Endodermal cell (in vitro differentiated cells): ENCODE measurements at regions not wholly inside any gene's neighbourhood (a gene's known extent, or its start where the extent isn't known, plus 50 kb on each side); places are given as distances from the start of the nearest gene placed in this dataset.

ENCODE experiments used
- DNase-seq: peaks from one replicate; pipeline ENCODE4 v3.0.0-alpha.2; 2017
- H3K27ac ChIP-seq: 2 replicates; pipeline ENCODE4 v1.5.1; 2013; ENCODE audit warnings: mild to moderate bottlenecking, low read depth, low read length, moderate library complexity
- H3K27me3 ChIP-seq: 2 replicates; pipeline ENCODE4 v1.6.1; 2013; ENCODE audit warnings: mild to moderate bottlenecking, low read length, moderate library complexity; ENCODE audit not compliant: insufficient read depth, control insufficient read depth, poor library complexity, severe bottlenecking
- H3K36me3 ChIP-seq: 2 replicates; pipeline ENCODE4 v1.7.0; 2013; ENCODE audit warnings: mild to moderate bottlenecking, low read length, moderate library complexity; ENCODE audit not compliant: control insufficient read depth, insufficient read depth
- H3K4me1 ChIP-seq: one replicate; pipeline ENCODE4 v1.7.0; 2013; ENCODE audit warnings: low read length; ENCODE audit not compliant: control insufficient read depth, insufficient read depth
- H3K4me3 ChIP-seq: 2 replicates; pipeline ENCODE4 v1.5.1; 2013; ENCODE audit warnings: mild to moderate bottlenecking, low read length, moderate library complexity
- H3K9ac ChIP-seq: 2 replicates; pipeline ENCODE4 v1.6.1; 2013; ENCODE audit warnings: mild to moderate bottlenecking, low read length, moderate library complexity; ENCODE audit not compliant: poor library complexity, severe bottlenecking; ENCODE audit errors: extremely low read depth
- H3K9me3 ChIP-seq: 2 replicates; pipeline ENCODE4 v1.6.1; 2013; ENCODE audit warnings: mild to moderate bottlenecking, low read length, moderate library complexity; ENCODE audit not compliant: control insufficient read depth
- H3K27ac Mint-ChIP-seq: 2 replicates; pipeline ENCODE4 v1.8.0; 2020; ENCODE audit warnings: mixed read lengths
- H3K27me3 Mint-ChIP-seq: 2 replicates; pipeline ENCODE4 v1.8.0; 2021; ENCODE audit warnings: mild to moderate bottlenecking, mixed read lengths; ENCODE audit not compliant: insufficient read depth
- H3K36me3 Mint-ChIP-seq: 2 replicates; pipeline ENCODE4 v1.8.0; 2020; ENCODE audit warnings: low read depth, mixed read lengths
- H3K4me1 Mint-ChIP-seq: 2 replicates; pipeline ENCODE4 v1.8.0; 2020; ENCODE audit warnings: mixed read lengths
- H3K4me3 Mint-ChIP-seq: 2 replicates; pipeline ENCODE4 v1.8.0; 2020; ENCODE audit warnings: mild to moderate bottlenecking, moderate library complexity, mixed read lengths
- H3K9me3 Mint-ChIP-seq: 2 replicates; pipeline ENCODE4 v1.8.0; 2020; ENCODE audit warnings: mild to moderate bottlenecking, mixed read lengths
- WGBS, 2 experiments: methylation state at CpG; one replicate each; pipeline versions ENCODE4 v1.1.5 to v1.1.7; 2013; ENCODE audit warnings: missing lambda C conversion rate in 2 of 2, mixed read lengths in 1 of 2; ENCODE audit not compliant: insufficient coverage in 1 of 2, insufficient read length in 1 of 2; 5-methylcytosine and 5-hydroxymethylcytosine counted together
- TF ChIP-seq, protein P1 (sequence below): fragments of 200-600 bp; sonication (generic); conservative IDR thresholded peaks from 2 replicates; pipeline ENCODE4 v1.5.0; 2021; ENCODE audit warnings: antibody characterized with exemption, mild to moderate bottlenecking

DNA sequence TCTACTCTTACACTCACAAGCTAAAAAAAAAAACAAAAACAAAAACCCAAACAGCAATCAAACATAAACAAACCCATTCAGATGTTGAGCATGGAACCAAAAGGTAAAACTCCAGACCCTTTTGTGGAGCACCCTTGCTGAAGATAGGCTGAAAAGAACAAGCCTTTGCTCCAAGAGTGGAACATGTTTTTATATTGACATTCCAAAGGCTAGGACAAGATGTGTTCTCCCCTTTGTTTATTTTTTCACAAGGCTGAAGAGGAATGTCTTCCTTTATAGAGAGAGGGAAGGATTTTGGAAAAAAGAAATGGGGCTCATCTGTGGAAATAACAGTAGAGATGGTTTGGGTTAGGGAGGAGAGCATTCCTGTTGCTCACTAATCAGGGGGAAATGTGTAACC is 87.2 kb upstream of the ELMO1 start:
- Histone ChIP-seq H3K9ac (no peak overlapping the region), H3K9me3 (no peaks in the 10 kb centered on the region), H3K4me3 (no peak overlapping the region), H3K27me3 (no peaks in the 10 kb centered on the region), H3K36me3 (no peaks in the 10 kb centered on the region), H3K27ac (no peak overlapping the region), H3K4me1 (no peaks in the 10 kb centered on the region)
- DNase-seq: no peak
- TF ChIP-seq, protein P1, sequence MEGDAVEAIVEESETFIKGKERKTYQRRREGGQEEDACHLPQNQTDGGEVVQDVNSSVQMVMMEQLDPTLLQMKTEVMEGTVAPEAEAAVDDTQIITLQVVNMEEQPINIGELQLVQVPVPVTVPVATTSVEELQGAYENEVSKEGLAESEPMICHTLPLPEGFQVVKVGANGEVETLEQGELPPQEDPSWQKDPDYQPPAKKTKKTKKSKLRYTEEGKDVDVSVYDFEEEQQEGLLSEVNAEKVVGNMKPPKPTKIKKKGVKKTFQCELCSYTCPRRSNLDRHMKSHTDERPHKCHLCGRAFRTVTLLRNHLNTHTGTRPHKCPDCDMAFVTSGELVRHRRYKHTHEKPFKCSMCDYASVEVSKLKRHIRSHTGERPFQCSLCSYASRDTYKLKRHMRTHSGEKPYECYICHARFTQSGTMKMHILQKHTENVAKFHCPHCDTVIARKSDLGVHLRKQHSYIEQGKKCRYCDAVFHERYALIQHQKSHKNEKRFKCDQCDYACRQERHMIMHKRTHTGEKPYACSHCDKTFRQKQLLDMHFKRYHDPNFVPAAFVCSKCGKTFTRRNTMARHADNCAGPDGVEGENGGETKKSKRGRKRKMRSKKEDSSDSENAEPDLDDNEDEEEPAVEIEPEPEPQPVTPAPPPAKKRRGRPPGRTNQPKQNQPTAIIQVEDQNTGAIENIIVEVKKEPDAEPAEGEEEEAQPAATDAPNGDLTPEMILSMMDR: no peak
- Mint-ChIP-seq H3K27me3 (no peaks in the 10 kb centered on the region), H3K4me3 (no peak overlapping the region), H3K36me3 (peaks cover 9% of the 10 kb centered on the region), H3K9me3 (peaks cover 9% of the 10 kb centered on the region), H3K4me1 (peaks cover 18% of the 10 kb centered on the region), H3K27ac (no peak overlapping the region)

DNA sequence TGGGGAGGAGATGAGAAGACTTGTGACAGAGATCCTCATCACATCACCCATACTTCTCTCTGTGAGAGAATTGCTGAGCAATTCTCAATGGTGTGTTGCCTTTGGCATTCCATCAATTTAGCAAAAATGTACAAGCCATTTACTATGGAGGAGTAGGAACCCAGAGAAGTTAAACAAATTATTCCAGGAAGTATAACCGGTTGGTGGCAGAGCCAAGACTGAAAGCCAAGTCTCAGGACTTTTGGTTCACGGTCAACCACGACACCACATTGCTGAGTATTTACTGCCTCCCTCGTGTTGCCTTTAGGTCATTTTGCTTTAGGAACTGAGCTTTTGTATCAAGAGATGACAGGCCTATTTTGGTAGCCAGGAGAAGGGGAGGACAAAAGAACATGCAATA is 88.0 kb upstream of the ELMO1 start:
- Mint-ChIP-seq H3K4me1 (peaks cover 12% of the 10 kb centered on the region), H3K36me3 (peaks cover 9% of the 10 kb centered on the region), H3K9me3 (peaks cover 9% of the 10 kb centered on the region), H3K27me3 (no peaks in the 10 kb centered on the region), H3K27ac (no peak overlapping the region), H3K4me3 (no peak overlapping the region)
- no peaks in the 10 kb centered on the region for H3K36me3 ChIP-seq
- H3K27ac ChIP-seq: no peak overlapping the region
- no peaks in the 10 kb centered on the region for H3K27me3 ChIP-seq
- TF ChIP-seq, protein P1: no peak
- 93 to 96% methylated on average over 4 of the region's 4 CpGs for WGBS, 2 experiments
- H3K4me3 ChIP-seq: no peak overlapping the region
- no peaks in the 10 kb centered on the region for H3K4me1 ChIP-seq
- no peak for DNase-seq
- no peaks in the 10 kb centered on the region for H3K9me3 ChIP-seq
- H3K9ac ChIP-seq: no peak overlapping the region

DNA sequence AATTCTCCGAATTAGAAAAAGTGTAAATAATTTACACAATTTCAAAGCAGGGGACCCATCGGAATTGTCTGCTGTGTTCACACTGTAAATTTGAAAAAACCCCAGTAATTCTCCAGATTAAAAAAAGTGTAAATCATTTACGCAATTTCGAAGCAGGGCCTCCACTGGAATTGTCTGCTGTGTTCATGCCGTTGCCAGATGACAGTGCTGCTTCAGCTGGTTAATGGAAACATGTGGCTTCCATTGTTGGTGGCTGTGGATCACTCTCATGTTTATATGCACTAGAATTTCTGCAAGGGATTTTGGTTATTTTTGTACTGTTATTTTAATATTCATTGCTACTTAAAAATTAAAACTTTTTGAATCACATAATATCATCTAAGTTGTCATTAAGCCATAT is 88.8 kb upstream of the ELMO1 start:
- Histone ChIP-seq H3K9me3 (no peaks in the 10 kb centered on the region), H3K36me3 (no peaks in the 10 kb centered on the region), H3K9ac (no peak overlapping the region), H3K4me1 (no peaks in the 10 kb centered on the region), H3K27me3 (no peaks in the 10 kb centered on the region), H3K4me3 (no peak overlapping the region), H3K27ac (no peak overlapping the region)
- Mint-ChIP-seq H3K4me1 (peaks cover 12% of the 10 kb centered on the region), H3K27ac (no peak overlapping the region), H3K36me3 (peaks cover 9% of the 10 kb centered on the region), H3K27me3 (no peaks in the 10 kb centered on the region), H3K9me3 (peaks cover 9% of the 10 kb centered on the region), H3K4me3 (no peak overlapping the region)
- no peak for DNase-seq
- WGBS, 2 experiments: 92 to 96% methylated on average over 5 of the region's 5 CpGs
- TF ChIP-seq, protein P1: no peak
